IMR-90 (cell line): ENCODE measurements at regions not wholly inside any gene's neighbourhood (a gene's known extent, or its start where the extent isn't known, plus 50 kb on each side); places are given as distances from the start of the nearest gene placed in this dataset.

Experiments
- ATAC-seq: fragments of 200-7000 bp; cut with Tn5 transposase; 2 replicates; pipeline ENCODE4 v1.9.1; 2020; ENCODE audit warnings: low read depth, mild to moderate bottlenecking, moderate library complexity
- BruUV-seq: library from RNA; stranded (reverse); fragments of 400-500 nt; replicated peaks from 2 replicates; lab custom pipeline; 2021; lab: Mats Ljungman, UMichigan
- CTCF ChIA-PET: fragments of 300-600 bp; formaldehyde crosslinking; extraction: SDS; loops from one replicate; lab custom pipeline; 2021; ENCODE audit warnings: antibody characterized with exemption; lab: Yijun Ruan, JAX
- POLR2A ChIA-PET: fragments of 300-600 bp; sonication (Branson Sonifier 250); formaldehyde crosslinking; loops from one replicate; lab custom pipeline; 2022; ENCODE audit warnings: antibody characterized with exemption; ENCODE audit not compliant: unreplicated experiment; lab: Charles Lee
- DNase-seq: peaks from one replicate; pipeline ENCODE4 v3.0.0; 2013
- H2AFZ ChIP-seq: replicated peaks from 2 replicates; pipeline ENCODE3; 2013; ENCODE audit warnings: low read length, mild to moderate bottlenecking; ENCODE audit not compliant: poor library complexity
- H2AK5ac ChIP-seq: 2 replicates; pipeline ENCODE4 v1.6.1; 2013; ENCODE audit warnings: low read depth, low read length, inconsistent platforms
- H2AK9ac ChIP-seq: replicated peaks from 2 replicates; pipeline ENCODE3; 2013; ENCODE audit warnings: mild to moderate bottlenecking, low read depth, low read length, moderate library complexity; ENCODE audit not compliant: poor library complexity
- H2BK120ac ChIP-seq: 2 replicates; pipeline ENCODE4 v1.6.1; 2013; ENCODE audit warnings: low read depth, low read length, inconsistent platforms
- H2BK15ac ChIP-seq: 3 replicates; pipeline ENCODE4 v1.6.1; 2013; ENCODE audit warnings: low read depth, low read length, inconsistent platforms
- H2BK20ac ChIP-seq: 2 replicates; pipeline ENCODE4 v1.6.1; 2013; ENCODE audit warnings: low read depth, mild to moderate bottlenecking, inconsistent platforms, low read length, moderate library complexity
- H2BK5ac ChIP-seq: 2 replicates; pipeline ENCODE4 v1.6.1; 2013; ENCODE audit warnings: mild to moderate bottlenecking, low read depth, low read length, inconsistent platforms; ENCODE audit not compliant: poor library complexity, severe bottlenecking
- H3K14ac ChIP-seq: replicated peaks from 2 replicates; pipeline ENCODE4 v1.6.1; 2013; ENCODE audit warnings: low read depth, low read length, inconsistent platforms
- H3K18ac ChIP-seq: 2 replicates; pipeline ENCODE4 v1.6.1; 2013; ENCODE audit warnings: low read depth, low read length, control low read depth
- H3K23ac ChIP-seq: 2 replicates; pipeline ENCODE4 v1.6.1; 2013; ENCODE audit warnings: low read depth, low read length, inconsistent platforms
- H3K27ac ChIP-seq: 2 replicates; pipeline ENCODE4 v1.5.1; 2013; ENCODE audit warnings: mild to moderate bottlenecking, control low read depth, low read length; ENCODE audit not compliant: insufficient read depth
- H3K27me3 ChIP-seq: 2 replicates; pipeline ENCODE4 v1.6.1; 2013; ENCODE audit warnings: low read length; ENCODE audit not compliant: control insufficient read depth, insufficient read depth
- H3K36me3 ChIP-seq: 2 replicates; pipeline ENCODE4 v1.6.1; 2013; ENCODE audit warnings: low read length, mixed read lengths; ENCODE audit not compliant: control insufficient read depth, insufficient read depth
- H3K4ac ChIP-seq: 2 replicates; pipeline ENCODE4 v1.6.1; 2013; ENCODE audit warnings: low read depth, low read length, inconsistent platforms
- H3K4me1 ChIP-seq: 2 replicates; pipeline ENCODE4 v1.6.1; 2013; ENCODE audit warnings: low read length, mixed read lengths; ENCODE audit not compliant: control insufficient read depth, insufficient read depth
- H3K4me2 ChIP-seq: 2 replicates; pipeline ENCODE4 v1.6.1; 2013; ENCODE audit warnings: low read depth, mild to moderate bottlenecking, control low read depth, low read length, moderate library complexity
- H3K4me3 ChIP-seq: 2 replicates; pipeline ENCODE4 v1.5.1; 2013; ENCODE audit warnings: low read depth, mild to moderate bottlenecking, control low read depth, low read length, moderate library complexity; ENCODE audit not compliant: insufficient read depth
- H3K56ac ChIP-seq: 2 replicates; pipeline ENCODE4 v1.6.1; 2013; ENCODE audit warnings: low read length, inconsistent platforms; ENCODE audit not compliant: insufficient read depth; ENCODE audit errors: extremely low read depth
- H3K79me1 ChIP-seq, 2 experiments: 2 replicates each; pipeline ENCODE4 v1.6.1; 2013; ENCODE audit warnings: low read length in 2 of 2, inconsistent platforms in 1 of 2, low read depth in 1 of 2
- H3K9ac ChIP-seq: 2 replicates; pipeline ENCODE4 v1.6.1; 2013; ENCODE audit warnings: low read depth, low read length, control low read depth
- H3K9me1 ChIP-seq: 2 replicates; pipeline ENCODE4 v1.6.1; 2013; ENCODE audit warnings: low read length, inconsistent platforms; ENCODE audit not compliant: insufficient read depth
- H3K9me3 ChIP-seq: 2 replicates; pipeline ENCODE4 v1.6.1; 2013; ENCODE audit warnings: low read length; ENCODE audit not compliant: control insufficient read depth, insufficient read depth
- H4K20me1 ChIP-seq: 2 replicates; pipeline ENCODE4 v1.6.1; 2013; ENCODE audit warnings: low read length, inconsistent platforms; ENCODE audit not compliant: insufficient read depth
- H4K5ac ChIP-seq: 2 replicates; pipeline ENCODE4 v1.6.1; 2013; ENCODE audit warnings: mild to moderate bottlenecking, low read depth, low read length, control low read depth
- H4K8ac ChIP-seq, 2 experiments: 2 replicates each; pipeline ENCODE4 v1.6.1; 2013; ENCODE audit warnings: low read depth in 2 of 2, low read length in 2 of 2, control low read depth in 1 of 2, inconsistent platforms in 1 of 2
- H4K91ac ChIP-seq: 2 replicates; pipeline ENCODE4 v1.6.1; 2013; ENCODE audit warnings: low read depth, low read length, inconsistent platforms; ENCODE audit not compliant: insufficient read depth
- BHLHE40 ChIP-seq: fragments of 150-350 bp; IDR thresholded peaks from 2 replicates; pipeline ENCODE4 v1.6.1; 2016; ENCODE audit warnings: mild to moderate bottlenecking, low read depth, low read length
- CEBPB ChIP-seq: IDR thresholded peaks from 2 replicates; pipeline ENCODE4 v1.6.1; 2012; ENCODE audit warnings: low read depth, low read length, improper control_type of control experiment
- CHD1 ChIP-seq: IDR thresholded peaks from 2 replicates; pipeline ENCODE4 v1.6.1; 2012; ENCODE audit warnings: low read depth, low read length, improper control_type of control experiment
- CTCF ChIP-seq: conservative IDR thresholded peaks from 2 replicates; pipeline ENCODE4 v1.5.1; 2012; ENCODE audit warnings: mild to moderate bottlenecking, low read depth, low read length, improper control_type of control experiment
- ELK1 ChIP-seq: fragments of 150-350 bp; IDR thresholded peaks from 2 replicates; pipeline ENCODE4 v1.6.1; 2016; ENCODE audit warnings: low read depth, mild to moderate bottlenecking, low read length, moderate library complexity, borderline replicate concordance
- FOS ChIP-seq: fragments of 150-350 bp; IDR thresholded peaks from 2 replicates; pipeline ENCODE4 v1.6.1; 2016; ENCODE audit warnings: low read depth, low read length
- MAFK ChIP-seq: IDR thresholded peaks from 2 replicates; pipeline ENCODE4 v1.6.1; 2012; ENCODE audit warnings: low read depth, low read length, improper control_type of control experiment
- MAZ ChIP-seq: IDR thresholded peaks from 2 replicates; pipeline ENCODE4 v1.6.1; 2012; ENCODE audit warnings: low read depth, mild to moderate bottlenecking, low read length, improper control_type of control experiment, moderate library complexity, borderline replicate concordance
- MXI1 ChIP-seq: IDR thresholded peaks from 2 replicates; pipeline ENCODE4 v1.6.1; 2012; ENCODE audit warnings: low read depth, mild to moderate bottlenecking, low read length, moderate library complexity, borderline replicate concordance
- NFE2L2 ChIP-seq: fragments of 150-350 bp; IDR thresholded peaks from 2 replicates; pipeline ENCODE4 v1.6.1; 2016; ENCODE audit warnings: low read depth, mild to moderate bottlenecking, low read length
- POLR2A ChIP-seq: IDR thresholded peaks from 2 replicates; pipeline ENCODE4 v1.6.1; 2012; ENCODE audit warnings: mild to moderate bottlenecking, low read depth, low read length
- RAD21 ChIP-seq: IDR thresholded peaks from 2 replicates; pipeline ENCODE4 v1.6.1; 2012; ENCODE audit warnings: low read length, improper control_type of control experiment
- RCOR1 ChIP-seq: IDR thresholded peaks from 2 replicates; pipeline ENCODE4 v1.6.1; 2012; ENCODE audit warnings: mild to moderate bottlenecking, low read length, improper control_type of control experiment; ENCODE audit not compliant: insufficient replicate concordance
- RFX5 ChIP-seq: IDR thresholded peaks from 2 replicates; pipeline ENCODE4 v1.8.0; 2012; ENCODE audit warnings: low read depth, mild to moderate bottlenecking, low read length, moderate library complexity
- SMC3 ChIP-seq: fragments of 150-350 bp; IDR thresholded peaks from 2 replicates; pipeline ENCODE4 v1.6.1; 2016; ENCODE audit warnings: low read depth, mild to moderate bottlenecking, antibody characterized with exemption, low read length, moderate library complexity
- USF2 ChIP-seq: fragments of 150-350 bp; IDR thresholded peaks from 2 replicates; pipeline ENCODE4 v1.6.1; 2017; ENCODE audit warnings: mild to moderate bottlenecking, antibody characterized with exemption, low read length, low read depth
- WGBS, 2 experiments: methylation state at CpG; one replicate each; pipeline versions ENCODE4 v1.1.5 to v1.1.7; 2013; ENCODE audit warnings: missing lambda C conversion rate in 2 of 2; ENCODE audit not compliant: insufficient read length in 1 of 2; ENCODE audit errors: extremely low coverage in 2 of 2; 5-methylcytosine and 5-hydroxymethylcytosine counted together
- dilution Hi-C: fragments of 300-500 bp; cut with HindIII; formaldehyde crosslinking; loops from one replicate; pipeline ENCODE4 v1.14.3; 2018; ENCODE audit warnings: low sequenced_read_pairs; ENCODE audit not compliant: unreplicated experiment
- in situ Hi-C: fragments of 300-500 bp; cut with MboI; formaldehyde crosslinking; loops from 3 replicates; pipeline ENCODE4 v1.14.3; 2019; ENCODE audit warnings: low sequenced_read_pairs, inconsistent platforms, mixed read lengths
- intact Hi-C: fragments of 100-400 bp; cut with micrococcal nuclease; formaldehyde crosslinking; loops from 2 replicates; pipeline ENCODE4 v1.10.0; 2022

- H2BK15ac ChIP-seq: no peak overlapping the region
- no peak overlapping the region for H2BK120ac ChIP-seq
- no peak for ATAC-seq
- dilution Hi-C loops: no loop called here
- H2AFZ ChIP-seq: no peak overlapping the region
- no peaks in the 10 kb centered on the region for H3K9me1 ChIP-seq
- no peak overlapping the region for H4K8ac ChIP-seq
- H3K4me2 ChIP-seq: no peak overlapping the region
- no peak overlapping the region for H3K18ac ChIP-seq
- in situ Hi-C loops: no loop called here
- no peak for TF ChIP-seq POLR2A
- no peak for TF ChIP-seq ELK1
- no peak for TF ChIP-seq CHD1
- no peak for TF ChIP-seq MAFK
- no peak for TF ChIP-seq USF2
- no peak for TF ChIP-seq RAD21
- TF ChIP-seq CTCF: no peak
- TF ChIP-seq MAZ: no peak
- TF ChIP-seq CEBPB: no peak
- TF ChIP-seq NFE2L2: no peak
- no peak for TF ChIP-seq RCOR1
- TF ChIP-seq SMC3: no peak
- no peak for TF ChIP-seq RFX5
- no peak for TF ChIP-seq BHLHE40
- TF ChIP-seq MXI1: no peak
- TF ChIP-seq FOS: no peak
- H3K9me3 ChIP-seq: no peaks in the 10 kb centered on the region
- no peaks in the 10 kb centered on the region for H4K20me1 ChIP-seq
- H4K5ac ChIP-seq: no peak overlapping the region
- no peaks in the 10 kb centered on the region for H3K79me1 ChIP-seq
- no peak for DNase-seq
- no peak overlapping the region for H3K4me3 ChIP-seq
- no peak overlapping the region for H2AK5ac ChIP-seq
- no peak overlapping the region for H4K91ac ChIP-seq
- ChIA-PET POLR2A (no interaction called here), CTCF (no interaction called here)
- H2AK9ac ChIP-seq: no peak overlapping the region
- H2BK5ac ChIP-seq: no peak overlapping the region
- no peak overlapping the region for H3K23ac ChIP-seq
- H3K27ac ChIP-seq: no peak overlapping the region
- H2BK20ac ChIP-seq: no peak overlapping the region
- no peak overlapping the region for H3K14ac ChIP-seq
- H3K4ac ChIP-seq: no peak overlapping the region
- H3K27me3 ChIP-seq: no peaks in the 10 kb centered on the region
- H3K4me1 ChIP-seq: no peaks in the 10 kb centered on the region
- intact Hi-C loops: loop anchor here (5.0 kb wide), 1 partner anchor 48 kb away; no protein-coding TSS in a partner anchor
- H3K36me3 ChIP-seq: no peaks in the 10 kb centered on the region
- no peak overlapping the region for H3K9ac ChIP-seq
- BruUV-seq: no TSS peak
- WGBS, 2 experiments: no CpG with 5 or more reads among the region's 2 CpGs
- no peak overlapping the region for H3K56ac ChIP-seq
Observed at GRCh38 chr1:95744731-95745130, 510.7 kb downstream of the RWDD3 start.
